IMR-90 (cell line): ENCODE measurements at regions not wholly inside any gene's neighbourhood (a gene's known extent, or its start where the extent isn't known, plus 50 kb on each side); places are given as distances from the start of the nearest gene placed in this dataset.

Experiments
- ATAC-seq: fragments of 200-7000 bp; cut with Tn5 transposase; 2 replicates; pipeline ENCODE4 v1.9.1; 2020; ENCODE audit warnings: low read depth, mild to moderate bottlenecking, moderate library complexity
- BruUV-seq: library from RNA; stranded (reverse); fragments of 400-500 nt; replicated peaks from 2 replicates; lab custom pipeline; 2021; lab: Mats Ljungman, UMichigan
- CTCF ChIA-PET: fragments of 300-600 bp; formaldehyde crosslinking; extraction: SDS; loops from one replicate; lab custom pipeline; 2021; ENCODE audit warnings: antibody characterized with exemption; lab: Yijun Ruan, JAX
- POLR2A ChIA-PET: fragments of 300-600 bp; sonication (Branson Sonifier 250); formaldehyde crosslinking; loops from one replicate; lab custom pipeline; 2022; ENCODE audit warnings: antibody characterized with exemption; ENCODE audit not compliant: unreplicated experiment; lab: Charles Lee
- DNase-seq: peaks from one replicate; pipeline ENCODE4 v3.0.0; 2013
- H2AFZ ChIP-seq: replicated peaks from 2 replicates; pipeline ENCODE3; 2013; ENCODE audit warnings: low read length, mild to moderate bottlenecking; ENCODE audit not compliant: poor library complexity
- H2AK5ac ChIP-seq: 2 replicates; pipeline ENCODE4 v1.6.1; 2013; ENCODE audit warnings: low read depth, low read length, inconsistent platforms
- H2AK9ac ChIP-seq: replicated peaks from 2 replicates; pipeline ENCODE3; 2013; ENCODE audit warnings: mild to moderate bottlenecking, low read depth, low read length, moderate library complexity; ENCODE audit not compliant: poor library complexity
- H2BK120ac ChIP-seq: 2 replicates; pipeline ENCODE4 v1.6.1; 2013; ENCODE audit warnings: low read depth, low read length, inconsistent platforms
- H2BK15ac ChIP-seq: 3 replicates; pipeline ENCODE4 v1.6.1; 2013; ENCODE audit warnings: low read depth, low read length, inconsistent platforms
- H2BK20ac ChIP-seq: 2 replicates; pipeline ENCODE4 v1.6.1; 2013; ENCODE audit warnings: low read depth, mild to moderate bottlenecking, inconsistent platforms, low read length, moderate library complexity
- H2BK5ac ChIP-seq: 2 replicates; pipeline ENCODE4 v1.6.1; 2013; ENCODE audit warnings: mild to moderate bottlenecking, low read depth, low read length, inconsistent platforms; ENCODE audit not compliant: poor library complexity, severe bottlenecking
- H3K14ac ChIP-seq: replicated peaks from 2 replicates; pipeline ENCODE4 v1.6.1; 2013; ENCODE audit warnings: low read depth, low read length, inconsistent platforms
- H3K18ac ChIP-seq: 2 replicates; pipeline ENCODE4 v1.6.1; 2013; ENCODE audit warnings: low read depth, low read length, control low read depth
- H3K23ac ChIP-seq: 2 replicates; pipeline ENCODE4 v1.6.1; 2013; ENCODE audit warnings: low read depth, low read length, inconsistent platforms
- H3K27ac ChIP-seq: 2 replicates; pipeline ENCODE4 v1.5.1; 2013; ENCODE audit warnings: mild to moderate bottlenecking, control low read depth, low read length; ENCODE audit not compliant: insufficient read depth
- H3K27me3 ChIP-seq: 2 replicates; pipeline ENCODE4 v1.6.1; 2013; ENCODE audit warnings: low read length; ENCODE audit not compliant: control insufficient read depth, insufficient read depth
- H3K36me3 ChIP-seq: 2 replicates; pipeline ENCODE4 v1.6.1; 2013; ENCODE audit warnings: low read length, mixed read lengths; ENCODE audit not compliant: control insufficient read depth, insufficient read depth
- H3K4ac ChIP-seq: 2 replicates; pipeline ENCODE4 v1.6.1; 2013; ENCODE audit warnings: low read depth, low read length, inconsistent platforms
- H3K4me1 ChIP-seq: 2 replicates; pipeline ENCODE4 v1.6.1; 2013; ENCODE audit warnings: low read length, mixed read lengths; ENCODE audit not compliant: control insufficient read depth, insufficient read depth
- H3K4me2 ChIP-seq: 2 replicates; pipeline ENCODE4 v1.6.1; 2013; ENCODE audit warnings: low read depth, mild to moderate bottlenecking, control low read depth, low read length, moderate library complexity
- H3K4me3 ChIP-seq: 2 replicates; pipeline ENCODE4 v1.5.1; 2013; ENCODE audit warnings: low read depth, mild to moderate bottlenecking, control low read depth, low read length, moderate library complexity; ENCODE audit not compliant: insufficient read depth
- H3K56ac ChIP-seq: 2 replicates; pipeline ENCODE4 v1.6.1; 2013; ENCODE audit warnings: low read length, inconsistent platforms; ENCODE audit not compliant: insufficient read depth; ENCODE audit errors: extremely low read depth
- H3K79me1 ChIP-seq, 2 experiments: 2 replicates each; pipeline ENCODE4 v1.6.1; 2013; ENCODE audit warnings: low read length in 2 of 2, inconsistent platforms in 1 of 2, low read depth in 1 of 2
- H3K9ac ChIP-seq: 2 replicates; pipeline ENCODE4 v1.6.1; 2013; ENCODE audit warnings: low read depth, low read length, control low read depth
- H3K9me1 ChIP-seq: 2 replicates; pipeline ENCODE4 v1.6.1; 2013; ENCODE audit warnings: low read length, inconsistent platforms; ENCODE audit not compliant: insufficient read depth
- H3K9me3 ChIP-seq: 2 replicates; pipeline ENCODE4 v1.6.1; 2013; ENCODE audit warnings: low read length; ENCODE audit not compliant: control insufficient read depth, insufficient read depth
- H4K20me1 ChIP-seq: 2 replicates; pipeline ENCODE4 v1.6.1; 2013; ENCODE audit warnings: low read length, inconsistent platforms; ENCODE audit not compliant: insufficient read depth
- H4K5ac ChIP-seq: 2 replicates; pipeline ENCODE4 v1.6.1; 2013; ENCODE audit warnings: mild to moderate bottlenecking, low read depth, low read length, control low read depth
- H4K8ac ChIP-seq, 2 experiments: 2 replicates each; pipeline ENCODE4 v1.6.1; 2013; ENCODE audit warnings: low read depth in 2 of 2, low read length in 2 of 2, control low read depth in 1 of 2, inconsistent platforms in 1 of 2
- H4K91ac ChIP-seq: 2 replicates; pipeline ENCODE4 v1.6.1; 2013; ENCODE audit warnings: low read depth, low read length, inconsistent platforms; ENCODE audit not compliant: insufficient read depth
- BHLHE40 ChIP-seq: fragments of 150-350 bp; IDR thresholded peaks from 2 replicates; pipeline ENCODE4 v1.6.1; 2016; ENCODE audit warnings: mild to moderate bottlenecking, low read depth, low read length
- CHD1 ChIP-seq: IDR thresholded peaks from 2 replicates; pipeline ENCODE4 v1.6.1; 2012; ENCODE audit warnings: low read depth, low read length, improper control_type of control experiment
- MAZ ChIP-seq: IDR thresholded peaks from 2 replicates; pipeline ENCODE4 v1.6.1; 2012; ENCODE audit warnings: low read depth, mild to moderate bottlenecking, low read length, improper control_type of control experiment, moderate library complexity, borderline replicate concordance
- NFE2L2 ChIP-seq: fragments of 150-350 bp; IDR thresholded peaks from 2 replicates; pipeline ENCODE4 v1.6.1; 2016; ENCODE audit warnings: low read depth, mild to moderate bottlenecking, low read length
- RAD21 ChIP-seq: IDR thresholded peaks from 2 replicates; pipeline ENCODE4 v1.6.1; 2012; ENCODE audit warnings: low read length, improper control_type of control experiment
- RCOR1 ChIP-seq: IDR thresholded peaks from 2 replicates; pipeline ENCODE4 v1.6.1; 2012; ENCODE audit warnings: mild to moderate bottlenecking, low read length, improper control_type of control experiment; ENCODE audit not compliant: insufficient replicate concordance
- SMC3 ChIP-seq: fragments of 150-350 bp; IDR thresholded peaks from 2 replicates; pipeline ENCODE4 v1.6.1; 2016; ENCODE audit warnings: low read depth, mild to moderate bottlenecking, antibody characterized with exemption, low read length, moderate library complexity
- dilution Hi-C: fragments of 300-500 bp; cut with HindIII; formaldehyde crosslinking; loops from one replicate; pipeline ENCODE4 v1.14.3; 2018; ENCODE audit warnings: low sequenced_read_pairs; ENCODE audit not compliant: unreplicated experiment
- in situ Hi-C: fragments of 300-500 bp; cut with MboI; formaldehyde crosslinking; loops from 3 replicates; pipeline ENCODE4 v1.14.3; 2019; ENCODE audit warnings: low sequenced_read_pairs, inconsistent platforms, mixed read lengths
- intact Hi-C: fragments of 100-400 bp; cut with micrococcal nuclease; formaldehyde crosslinking; loops from 2 replicates; pipeline ENCODE4 v1.10.0; 2022
- TF ChIP-seq, protein P1 (sequence below): fragments of 150-350 bp; IDR thresholded peaks from 2 replicates; pipeline ENCODE4 v1.6.1; 2016; ENCODE audit warnings: low read depth, mild to moderate bottlenecking, low read length, moderate library complexity, borderline replicate concordance
- TF ChIP-seq, protein P2 (sequence below): fragments of 150-350 bp; IDR thresholded peaks from 2 replicates; pipeline ENCODE4 v1.6.1; 2017; ENCODE audit warnings: mild to moderate bottlenecking, antibody characterized with exemption, low read length, low read depth
- TF ChIP-seq, protein P3 (sequence below): conservative IDR thresholded peaks from 2 replicates; pipeline ENCODE4 v1.5.1; 2012; ENCODE audit warnings: mild to moderate bottlenecking, low read depth, low read length, improper control_type of control experiment

DNA sequence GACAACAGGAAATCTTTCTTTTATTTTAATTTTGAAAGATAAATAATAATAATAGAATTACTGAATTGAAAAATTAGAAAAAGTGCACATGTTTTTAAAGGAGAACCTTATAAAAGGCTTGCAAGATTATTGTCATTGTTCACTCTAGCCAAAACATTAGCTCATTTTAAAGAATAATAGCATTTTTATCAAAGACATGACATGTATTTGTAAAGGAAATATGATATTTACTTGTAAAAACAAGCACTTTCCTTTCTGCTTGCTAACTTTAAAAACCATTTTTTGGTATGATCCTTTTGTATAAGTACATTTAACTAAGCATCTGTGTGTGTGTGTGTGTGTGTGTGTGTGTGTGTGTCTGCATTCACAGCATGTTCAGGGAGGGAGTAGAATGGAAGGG lies 156.3 kb upstream of the C1orf87 start:
- Histone ChIP-seq H3K56ac (no peak overlapping the region), H2AFZ (no peak overlapping the region), H3K4me1 (no peaks in the 10 kb centered on the region), H3K4ac (no peak overlapping the region), H3K9ac (no peak overlapping the region), H2BK5ac (no peak overlapping the region), H3K79me1 (no peaks in the 10 kb centered on the region), H3K4me2 (no peak overlapping the region), H4K91ac (no peak overlapping the region), H2BK120ac (no peak overlapping the region), H4K8ac (no peak overlapping the region), H3K9me3 (no peaks in the 10 kb centered on the region), H3K18ac (no peak overlapping the region), H4K20me1 (no peaks in the 10 kb centered on the region), H2BK15ac (no peak overlapping the region), H3K36me3 (no peaks in the 10 kb centered on the region), H3K27ac (no peak overlapping the region), H3K14ac (no peak overlapping the region), H3K4me3 (no peak overlapping the region), H2BK20ac (no peak overlapping the region), H4K5ac (no peak overlapping the region), H2AK9ac (no peak overlapping the region), H3K9me1 (no peaks in the 10 kb centered on the region), H3K23ac (no peak overlapping the region), H2AK5ac (no peak overlapping the region), H3K27me3 (no peaks in the 10 kb centered on the region)
- in situ Hi-C loops (no loop called here), dilution Hi-C loops (no loop called here), intact Hi-C loops (no loop called here)
- CTCF ChIA-PET = interaction anchor here (0.7 kb wide), 1 partner anchor 9 kb away, joined by 3 read pairs; no protein-coding TSS in a partner anchor
- ATAC-seq (no peak), DNase-seq (no peak)
- BruUV-seq = no TSS peak
- TF ChIP-seq RCOR1 (no peak), NFE2L2 (no peak), SMC3 (no peak), CHD1 (no peak), BHLHE40 (no peak), MAZ (no peak), RAD21 (no peak)
- TF ChIP-seq, protein P1, sequence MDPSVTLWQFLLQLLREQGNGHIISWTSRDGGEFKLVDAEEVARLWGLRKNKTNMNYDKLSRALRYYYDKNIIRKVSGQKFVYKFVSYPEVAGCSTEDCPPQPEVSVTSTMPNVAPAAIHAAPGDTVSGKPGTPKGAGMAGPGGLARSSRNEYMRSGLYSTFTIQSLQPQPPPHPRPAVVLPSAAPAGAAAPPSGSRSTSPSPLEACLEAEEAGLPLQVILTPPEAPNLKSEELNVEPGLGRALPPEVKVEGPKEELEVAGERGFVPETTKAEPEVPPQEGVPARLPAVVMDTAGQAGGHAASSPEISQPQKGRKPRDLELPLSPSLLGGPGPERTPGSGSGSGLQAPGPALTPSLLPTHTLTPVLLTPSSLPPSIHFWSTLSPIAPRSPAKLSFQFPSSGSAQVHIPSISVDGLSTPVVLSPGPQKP = no peak
- TF ChIP-seq, protein P2, sequence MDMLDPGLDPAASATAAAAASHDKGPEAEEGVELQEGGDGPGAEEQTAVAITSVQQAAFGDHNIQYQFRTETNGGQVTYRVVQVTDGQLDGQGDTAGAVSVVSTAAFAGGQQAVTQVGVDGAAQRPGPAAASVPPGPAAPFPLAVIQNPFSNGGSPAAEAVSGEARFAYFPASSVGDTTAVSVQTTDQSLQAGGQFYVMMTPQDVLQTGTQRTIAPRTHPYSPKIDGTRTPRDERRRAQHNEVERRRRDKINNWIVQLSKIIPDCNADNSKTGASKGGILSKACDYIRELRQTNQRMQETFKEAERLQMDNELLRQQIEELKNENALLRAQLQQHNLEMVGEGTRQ = no peak
- TF ChIP-seq, protein P3, sequence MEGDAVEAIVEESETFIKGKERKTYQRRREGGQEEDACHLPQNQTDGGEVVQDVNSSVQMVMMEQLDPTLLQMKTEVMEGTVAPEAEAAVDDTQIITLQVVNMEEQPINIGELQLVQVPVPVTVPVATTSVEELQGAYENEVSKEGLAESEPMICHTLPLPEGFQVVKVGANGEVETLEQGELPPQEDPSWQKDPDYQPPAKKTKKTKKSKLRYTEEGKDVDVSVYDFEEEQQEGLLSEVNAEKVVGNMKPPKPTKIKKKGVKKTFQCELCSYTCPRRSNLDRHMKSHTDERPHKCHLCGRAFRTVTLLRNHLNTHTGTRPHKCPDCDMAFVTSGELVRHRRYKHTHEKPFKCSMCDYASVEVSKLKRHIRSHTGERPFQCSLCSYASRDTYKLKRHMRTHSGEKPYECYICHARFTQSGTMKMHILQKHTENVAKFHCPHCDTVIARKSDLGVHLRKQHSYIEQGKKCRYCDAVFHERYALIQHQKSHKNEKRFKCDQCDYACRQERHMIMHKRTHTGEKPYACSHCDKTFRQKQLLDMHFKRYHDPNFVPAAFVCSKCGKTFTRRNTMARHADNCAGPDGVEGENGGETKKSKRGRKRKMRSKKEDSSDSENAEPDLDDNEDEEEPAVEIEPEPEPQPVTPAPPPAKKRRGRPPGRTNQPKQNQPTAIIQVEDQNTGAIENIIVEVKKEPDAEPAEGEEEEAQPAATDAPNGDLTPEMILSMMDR = no peak
- POLR2A ChIA-PET = no interaction called here
